Activated B cell treated with CpG ODN at 0.5 μM for 24 hours (primary cell): ENCODE measurements at regions not wholly inside any gene's neighbourhood (a gene's known extent, or its start where the extent isn't known, plus 50 kb on each side); places are given as distances from the start of the nearest gene placed in this dataset.

ENCODE experiments used
- ATAC-seq: fragments of 200-7000 bp; cut with Tn5 transposase; one replicate; pipeline ENCODE4 v1.10.0; 2021; ENCODE audit warnings: low read depth, mild to moderate bottlenecking, moderate library complexity
- CTCF ChIA-PET: fragments of 350-600 bp; sonication (Branson Sonifier 250); formaldehyde crosslinking; loops from one replicate; lab custom pipeline; 2021; ENCODE audit warnings: antibody characterized with exemption; lab: Charles Lee
- POLR2A ChIA-PET: fragments of 350-600 bp; sonication (Branson Sonifier 250); formaldehyde crosslinking; loops from one replicate; lab custom pipeline; 2021; ENCODE audit warnings: antibody characterized with exemption; lab: Charles Lee
- DNase-seq: peaks from one replicate; pipeline ENCODE4 v3.0.0; 2022
- H3K27ac Mint-ChIP-seq: one replicate; pipeline ENCODE4 v1.8.0; 2020; ENCODE audit warnings: mixed read lengths
- H3K27me3 Mint-ChIP-seq: one replicate; pipeline ENCODE4 v1.8.0; 2021; ENCODE audit warnings: mixed read lengths
- H3K36me3 Mint-ChIP-seq: one replicate; pipeline ENCODE4 v1.8.0; 2021; ENCODE audit warnings: low read depth, mixed read lengths
- H3K4me1 Mint-ChIP-seq: one replicate; pipeline ENCODE4 v1.8.0; 2021; ENCODE audit warnings: mixed read lengths
- H3K4me3 Mint-ChIP-seq: one replicate; pipeline ENCODE4 v1.8.0; 2020; ENCODE audit warnings: mild to moderate bottlenecking, mixed read lengths
- H3K9me3 Mint-ChIP-seq: one replicate; pipeline ENCODE4 v1.8.0; 2020; ENCODE audit warnings: mixed read lengths
- intact Hi-C: fragments of 100-400 bp; cut with micrococcal nuclease; formaldehyde crosslinking; loops from one replicate; pipeline ENCODE4 v1.15.1; 2024
- TF ChIP-seq, protein P1 (sequence below): fragments of 200-600 bp; IDR thresholded peaks from one replicate; pipeline ENCODE4 v1.8.0; 2022; ENCODE audit warnings: antibody characterized with exemption, mild to moderate bottlenecking

- Mint-ChIP-seq H3K9me3 (no peaks in the 10 kb centered on the region), H3K4me1 (no peaks in the 10 kb centered on the region), H3K4me3 (no peak overlapping the region), H3K36me3 (no peaks in the 10 kb centered on the region), H3K27me3 (peaks cover 14% of the 10 kb centered on the region), H3K27ac (no peak overlapping the region)
- intact Hi-C loops, result no loop called here
- TF ChIP-seq, protein P1, sequence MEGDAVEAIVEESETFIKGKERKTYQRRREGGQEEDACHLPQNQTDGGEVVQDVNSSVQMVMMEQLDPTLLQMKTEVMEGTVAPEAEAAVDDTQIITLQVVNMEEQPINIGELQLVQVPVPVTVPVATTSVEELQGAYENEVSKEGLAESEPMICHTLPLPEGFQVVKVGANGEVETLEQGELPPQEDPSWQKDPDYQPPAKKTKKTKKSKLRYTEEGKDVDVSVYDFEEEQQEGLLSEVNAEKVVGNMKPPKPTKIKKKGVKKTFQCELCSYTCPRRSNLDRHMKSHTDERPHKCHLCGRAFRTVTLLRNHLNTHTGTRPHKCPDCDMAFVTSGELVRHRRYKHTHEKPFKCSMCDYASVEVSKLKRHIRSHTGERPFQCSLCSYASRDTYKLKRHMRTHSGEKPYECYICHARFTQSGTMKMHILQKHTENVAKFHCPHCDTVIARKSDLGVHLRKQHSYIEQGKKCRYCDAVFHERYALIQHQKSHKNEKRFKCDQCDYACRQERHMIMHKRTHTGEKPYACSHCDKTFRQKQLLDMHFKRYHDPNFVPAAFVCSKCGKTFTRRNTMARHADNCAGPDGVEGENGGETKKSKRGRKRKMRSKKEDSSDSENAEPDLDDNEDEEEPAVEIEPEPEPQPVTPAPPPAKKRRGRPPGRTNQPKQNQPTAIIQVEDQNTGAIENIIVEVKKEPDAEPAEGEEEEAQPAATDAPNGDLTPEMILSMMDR, result no peak
- ChIA-PET POLR2A (no interaction called here), CTCF (interaction anchor here (0.7 kb wide), 1 partner anchor 9 kb away, joined by 3 read pairs; no protein-coding TSS in a partner anchor)
- ATAC-seq, result no peak
- no peak for DNase-seq
Observed at GRCh38 chr2:160901613-160902012, 258.6 kb upstream of the TANK start.

DNA sequence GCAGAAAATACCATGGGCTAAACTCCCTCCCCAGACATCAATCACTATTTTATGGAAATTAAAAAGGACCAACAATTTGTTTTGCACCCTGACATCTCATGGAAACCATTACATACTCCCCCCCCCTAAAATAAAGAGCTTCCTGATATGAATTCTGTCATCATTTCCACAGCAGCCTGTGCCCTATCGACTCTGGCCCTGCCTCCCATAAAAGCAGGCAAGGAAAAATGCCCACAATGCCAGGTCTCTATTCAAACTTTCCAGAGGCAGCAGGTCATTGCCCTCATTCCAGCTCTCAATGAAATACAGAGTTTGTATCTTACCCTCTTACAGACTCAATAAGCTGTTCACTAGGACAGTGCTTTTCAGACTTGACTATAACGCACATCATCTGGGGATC is 254.4 kb upstream of the TANK start:
- DNase-seq (no peak), ATAC-seq (no peak)
- TF ChIP-seq, protein P1, result no peak
- no peaks in the 10 kb centered on the region for H3K36me3 Mint-ChIP-seq
- H3K27ac Mint-ChIP-seq, result no peak overlapping the region
- intact Hi-C loops, result no loop called here
- peaks cover 15% of the 10 kb centered on the region for H3K27me3 Mint-ChIP-seq
- CTCF ChIA-PET, result no interaction called here
- no peaks in the 10 kb centered on the region for H3K9me3 Mint-ChIP-seq
- H3K4me3 Mint-ChIP-seq, result no peak overlapping the region
- POLR2A ChIA-PET, result no interaction called here
- H3K4me1 Mint-ChIP-seq, result no peaks in the 10 kb centered on the region

DNA sequence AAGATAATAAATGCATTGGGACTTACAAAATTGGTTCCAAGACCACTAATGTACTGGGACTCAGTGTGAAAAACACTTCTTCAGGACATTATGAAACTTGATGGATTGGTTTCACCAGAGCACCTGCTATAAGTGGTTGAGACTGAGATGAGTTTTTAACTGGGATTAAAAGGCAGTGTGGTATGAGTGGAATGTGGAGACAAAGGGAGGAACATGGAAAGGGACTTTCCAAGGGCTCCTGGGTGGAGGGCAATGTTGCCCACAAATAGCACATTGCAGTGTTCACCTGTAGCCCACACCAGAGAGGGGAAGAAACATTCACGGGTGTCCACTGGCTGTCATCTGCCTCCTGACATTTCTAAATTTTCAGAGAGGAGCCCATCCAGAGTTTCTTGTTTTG is 253.3 kb upstream of the TANK start:
- ChIA-PET CTCF (no interaction called here), POLR2A (no interaction called here)
- Mint-ChIP-seq H3K4me3 (no peak overlapping the region), H3K36me3 (no peaks in the 10 kb centered on the region), H3K27me3 (peaks cover 15% of the 10 kb centered on the region), H3K9me3 (no peaks in the 10 kb centered on the region), H3K4me1 (no peaks in the 10 kb centered on the region), H3K27ac (no peak overlapping the region)
- intact Hi-C loops, result no loop called here
- DNase-seq, result no peak
- TF ChIP-seq, protein P1, result no peak
- no peak for ATAC-seq

DNA sequence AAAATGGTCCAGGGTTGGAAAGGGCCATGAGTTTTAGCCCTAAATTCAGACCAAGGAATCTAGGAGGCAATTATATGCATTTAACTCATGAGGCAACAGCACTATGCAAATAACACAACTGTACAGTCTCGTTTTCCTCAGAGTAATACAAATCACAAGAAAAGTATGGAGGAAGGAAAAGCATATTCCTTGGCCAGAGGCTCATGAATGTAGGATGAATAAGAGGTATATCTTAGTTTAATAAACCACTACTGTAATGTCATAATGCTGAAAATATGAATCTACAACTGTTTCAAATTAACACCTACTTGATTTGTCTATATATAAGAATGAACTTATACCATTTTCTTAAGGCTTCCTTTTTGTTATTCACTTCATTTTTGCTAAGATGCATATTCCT is 252.5 kb upstream of the TANK start:
- POLR2A ChIA-PET, result no interaction called here
- Mint-ChIP-seq H3K27me3 (peaks cover 15% of the 10 kb centered on the region), H3K4me3 (no peak overlapping the region), H3K27ac (no peak overlapping the region), H3K4me1 (no peaks in the 10 kb centered on the region), H3K36me3 (no peaks in the 10 kb centered on the region), H3K9me3 (no peaks in the 10 kb centered on the region)
- TF ChIP-seq, protein P1, result no peak
- DNase-seq, result no peak
- intact Hi-C loops, result no loop called here
- CTCF ChIA-PET, result no interaction called here
- no peak for ATAC-seq

DNA sequence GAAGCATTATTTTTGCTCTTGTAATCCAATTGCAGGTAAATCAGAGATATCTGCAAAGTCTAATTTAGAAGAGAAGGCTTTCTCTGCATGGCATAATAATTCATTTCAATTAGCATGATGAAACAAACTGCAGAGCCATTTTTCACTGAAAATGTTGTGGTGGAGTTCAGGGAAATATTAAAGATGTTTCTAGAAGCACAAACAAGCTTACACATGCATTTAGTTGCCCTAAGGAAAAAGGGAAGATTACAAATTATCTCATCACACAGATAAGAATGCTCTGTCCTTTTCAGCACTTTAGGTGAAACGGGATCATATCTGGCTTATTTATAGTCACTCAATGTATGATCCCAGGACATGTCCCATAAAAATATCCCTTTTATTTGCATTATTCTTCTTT is 252.1 kb upstream of the TANK start:
- DNase-seq (no peak), ATAC-seq (no peak)
- TF ChIP-seq, protein P1, result no peak
- no peak overlapping the region for H3K27ac Mint-ChIP-seq
- H3K9me3 Mint-ChIP-seq, result no peaks in the 10 kb centered on the region
- no peaks in the 10 kb centered on the region for H3K36me3 Mint-ChIP-seq
- H3K4me3 Mint-ChIP-seq, result no peak overlapping the region
- peaks cover 12% of the 10 kb centered on the region for H3K27me3 Mint-ChIP-seq
- no peaks in the 10 kb centered on the region for H3K4me1 Mint-ChIP-seq
- intact Hi-C loops, result no loop called here
- ChIA-PET POLR2A (no interaction called here), CTCF (no interaction called here)
